ENCODE measurements at regions not wholly inside any gene's neighbourhood (a gene's known extent, or its start where the extent isn't known, plus 50 kb on each side); places are given as distances from the start of the nearest gene placed in this dataset.

DNA sequence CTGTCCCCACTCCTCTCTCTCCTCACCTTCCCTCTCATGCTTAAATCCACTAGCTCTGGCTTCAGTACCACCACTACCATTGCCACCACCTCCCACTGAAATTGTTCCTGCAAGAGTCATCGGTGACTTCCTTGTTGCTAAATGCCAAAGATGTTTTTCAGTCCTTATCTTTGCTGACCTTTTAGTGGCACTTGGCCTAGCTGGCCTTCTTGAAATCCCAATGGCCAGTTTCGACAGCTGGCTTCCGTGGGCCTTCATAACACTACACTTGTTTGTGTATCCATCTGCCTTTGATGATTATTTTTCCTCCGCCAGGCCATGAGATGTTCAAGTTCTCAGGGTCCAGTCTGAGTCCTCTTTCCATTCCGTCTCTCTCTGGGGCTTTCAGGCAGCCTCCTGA lies 118.2 kb upstream of the NANOS1 start:
- DNase-seq, result no peak
- TF ChIP-seq, protein P1, sequence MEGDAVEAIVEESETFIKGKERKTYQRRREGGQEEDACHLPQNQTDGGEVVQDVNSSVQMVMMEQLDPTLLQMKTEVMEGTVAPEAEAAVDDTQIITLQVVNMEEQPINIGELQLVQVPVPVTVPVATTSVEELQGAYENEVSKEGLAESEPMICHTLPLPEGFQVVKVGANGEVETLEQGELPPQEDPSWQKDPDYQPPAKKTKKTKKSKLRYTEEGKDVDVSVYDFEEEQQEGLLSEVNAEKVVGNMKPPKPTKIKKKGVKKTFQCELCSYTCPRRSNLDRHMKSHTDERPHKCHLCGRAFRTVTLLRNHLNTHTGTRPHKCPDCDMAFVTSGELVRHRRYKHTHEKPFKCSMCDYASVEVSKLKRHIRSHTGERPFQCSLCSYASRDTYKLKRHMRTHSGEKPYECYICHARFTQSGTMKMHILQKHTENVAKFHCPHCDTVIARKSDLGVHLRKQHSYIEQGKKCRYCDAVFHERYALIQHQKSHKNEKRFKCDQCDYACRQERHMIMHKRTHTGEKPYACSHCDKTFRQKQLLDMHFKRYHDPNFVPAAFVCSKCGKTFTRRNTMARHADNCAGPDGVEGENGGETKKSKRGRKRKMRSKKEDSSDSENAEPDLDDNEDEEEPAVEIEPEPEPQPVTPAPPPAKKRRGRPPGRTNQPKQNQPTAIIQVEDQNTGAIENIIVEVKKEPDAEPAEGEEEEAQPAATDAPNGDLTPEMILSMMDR (IDR thresholded peaks at IDR 0.05), result no peak
- TF ChIP-seq POLR2AphosphoS5 (IDR thresholded peaks at IDR 0.05) (no peak), EP300 (IDR thresholded peaks at IDR 0.05) (no peak), POLR2A (IDR thresholded peaks at IDR 0.05) (no peak)
- no peaks in the 10 kb centered on the region for H3K9me3 ChIP-seq
- no peak overlapping the region for H3K27ac ChIP-seq
- no peaks in the 10 kb centered on the region for H3K27me3 ChIP-seq
- H3K36me3 ChIP-seq, result no peaks in the 10 kb centered on the region
- intact Hi-C loops (cut with DNase I), result no loop called here
- WGBS, 2 donors, result 74 to 79% methylated on average over 5 of the region's 5 CpGs
- H3K4me3 ChIP-seq, result no peak overlapping the region
- peaks cover 0 to 14% (median 3%) of the 10 kb centered on the region in 4 donors for H3K4me1 ChIP-seq

DNA sequence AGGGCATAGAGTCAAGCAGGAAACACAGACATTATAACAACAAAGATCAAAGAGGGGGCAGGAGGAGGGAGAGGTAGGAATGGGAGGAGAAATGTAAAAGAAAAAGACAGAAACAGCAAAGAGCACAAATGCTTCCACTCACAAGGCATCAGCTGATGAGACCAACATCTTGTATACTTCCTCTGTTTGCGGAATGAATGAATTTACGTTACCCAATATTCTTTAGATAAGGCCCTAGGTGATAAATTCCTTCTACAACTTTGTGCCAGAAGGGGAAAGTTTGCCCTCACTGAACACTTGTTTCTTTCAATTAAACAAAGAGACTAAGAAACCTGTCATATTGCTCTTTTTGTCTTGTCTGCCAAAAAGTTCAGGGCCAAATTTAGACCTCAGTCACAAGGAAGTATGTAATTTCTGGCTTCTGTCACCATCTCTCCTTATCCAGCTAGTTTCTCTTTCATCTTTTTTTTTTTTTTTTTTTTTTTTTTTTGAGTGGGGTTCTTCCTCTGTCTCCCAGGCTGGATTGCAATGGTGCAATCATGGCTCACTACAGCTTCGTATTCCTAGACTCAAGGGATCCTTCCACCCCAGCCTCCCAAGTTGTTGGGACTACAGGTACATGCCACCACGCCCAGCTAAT lies 116.4 kb upstream of the NANOS1 start:
- DNase-seq, result no peak
- no peaks in the 10 kb centered on the region for H3K36me3 ChIP-seq
- H3K4me1 ChIP-seq, result peaks cover 0 to 14% (median 3%) of the 10 kb centered on the region in 4 donors
- TF ChIP-seq, protein P1 (IDR thresholded peaks at IDR 0.05), result no peak
- peak in 3 of 4 donors; percentile 16 to 23 (median 23) for TF ChIP-seq POLR2AphosphoS5 (IDR thresholded peaks at IDR 0.05)
- H3K9me3 ChIP-seq, result no peaks in the 10 kb centered on the region
- 61 to 75% methylated on average over 4 of the region's 4 CpGs for WGBS, 2 donors
- intact Hi-C loops (cut with DNase I), result no loop called here
- H3K27me3 ChIP-seq, result no peaks in the 10 kb centered on the region
- no peak overlapping the region for H3K4me3 ChIP-seq
- H3K27ac ChIP-seq, result peak overlapping the region in 1 of 4 donors; percentile 52

DNA sequence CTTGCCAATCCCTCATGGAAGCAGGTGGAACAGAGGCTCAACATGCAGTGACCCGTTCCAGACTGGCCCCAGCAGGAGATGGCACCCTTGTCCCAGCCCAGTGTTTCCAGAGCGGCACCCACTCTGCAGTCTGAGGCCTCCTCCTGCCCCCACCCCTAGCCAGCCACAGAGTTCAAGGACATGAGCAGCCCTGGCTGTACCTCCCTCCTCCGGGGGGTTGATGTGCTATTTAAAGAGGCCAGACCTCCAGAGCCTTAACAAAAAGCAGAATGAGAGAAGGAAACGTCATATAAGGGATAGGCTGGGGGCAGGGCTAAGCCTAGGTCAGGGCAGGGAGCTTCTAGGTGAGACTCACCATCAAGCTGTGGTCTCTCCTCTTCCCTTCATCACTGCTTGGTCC lies 115.7 kb upstream of the NANOS1 start:
- no peak overlapping the region for H3K4me3 ChIP-seq
- no peaks in the 10 kb centered on the region for H3K36me3 ChIP-seq
- intact Hi-C loops (cut with DNase I), result no loop called here
- no peaks in the 10 kb centered on the region for H3K27me3 ChIP-seq
- TF ChIP-seq, protein P1 (IDR thresholded peaks at IDR 0.05), result no peak
- no peak for TF ChIP-seq EP300 (IDR thresholded peaks at IDR 0.05)
- no peak for TF ChIP-seq POLR2AphosphoS5 (IDR thresholded peaks at IDR 0.05)
- no peak for TF ChIP-seq POLR2A (IDR thresholded peaks at IDR 0.05)
- H3K9me3 ChIP-seq, result no peaks in the 10 kb centered on the region
- no peak overlapping the region for H3K27ac ChIP-seq
- WGBS, 2 donors, result 50 to 53% methylated on average over 4 of the region's 4 CpGs
- peaks cover 0 to 14% (median 3%) of the 10 kb centered on the region in 4 donors for H3K4me1 ChIP-seq
- no peak for DNase-seq

DNA sequence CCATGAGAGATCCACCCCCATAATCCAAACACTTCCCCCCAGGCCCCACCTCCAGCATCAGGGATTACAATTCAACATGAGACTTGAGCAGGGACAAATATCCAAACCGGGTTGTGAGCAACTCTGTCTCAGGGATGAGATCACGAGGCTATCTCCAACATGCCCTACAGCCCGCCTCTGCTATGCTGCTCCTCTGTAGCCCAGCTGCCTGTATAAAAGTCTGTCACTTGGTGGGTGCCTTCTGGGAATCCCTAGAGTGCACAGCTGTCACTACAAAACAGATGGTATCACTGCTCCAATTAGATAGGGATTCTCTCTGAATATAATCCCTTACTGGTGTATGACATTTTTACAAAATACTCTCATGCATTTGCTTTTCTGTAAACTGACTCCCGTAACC lies 114.9 kb upstream of the NANOS1 start:
- peaks cover 0 to 14% (median 3%) of the 10 kb centered on the region in 4 donors for H3K4me1 ChIP-seq
- H3K9me3 ChIP-seq, result no peaks in the 10 kb centered on the region
- H3K4me3 ChIP-seq, result no peak overlapping the region
- 72 to 80% methylated on average over 4 of the region's 4 CpGs for whole genome bisulfite sequencing, 2 donors
- H3K27ac ChIP-seq, result no peak overlapping the region
- no peaks in the 10 kb centered on the region for H3K36me3 ChIP-seq
- intact Hi-C loops (cut with DNase I), result no loop called here
- H3K27me3 ChIP-seq, result no peaks in the 10 kb centered on the region
- no peak for DNase-seq
- TF ChIP-seq, protein P1 (IDR thresholded peaks at IDR 0.05), result no peak
- TF ChIP-seq POLR2A (IDR thresholded peaks at IDR 0.05) (no peak), EP300 (IDR thresholded peaks at IDR 0.05) (no peak), POLR2AphosphoS5 (IDR thresholded peaks at IDR 0.05) (no peak)

DNA sequence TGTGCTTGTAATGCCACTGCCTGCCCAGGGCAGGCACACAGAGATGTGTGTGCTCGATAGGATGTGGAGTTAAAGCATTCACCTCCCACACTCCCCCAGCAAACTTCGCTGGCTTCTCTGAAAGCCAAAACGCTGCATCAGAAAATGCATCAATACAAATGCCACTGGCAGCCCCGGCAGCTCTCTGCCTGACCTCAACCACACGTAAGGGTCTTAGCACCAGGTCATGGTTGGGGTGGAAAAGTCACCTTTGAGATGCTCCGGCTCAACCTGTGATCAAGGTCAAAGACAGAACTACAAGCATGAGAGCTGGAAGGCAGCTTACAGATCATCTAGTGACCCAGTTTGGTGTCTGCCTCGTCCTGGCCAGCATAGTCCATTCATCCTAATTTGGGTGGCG lies 114.4 kb upstream of the NANOS1 start:
- peaks cover 0 to 14% (median 3%) of the 10 kb centered on the region in 4 donors for H3K4me1 ChIP-seq
- 86 to 90% methylated on average over 8 of the region's 8 CpGs for WGBS, 2 donors
- intact Hi-C loops (cut with DNase I), result no loop called here
- H3K9me3 ChIP-seq, result no peaks in the 10 kb centered on the region
- H3K36me3 ChIP-seq, result no peaks in the 10 kb centered on the region
- no peak overlapping the region for H3K27ac ChIP-seq
- no peak overlapping the region for H3K4me3 ChIP-seq
- DNase-seq, result no peak
- no peak for TF ChIP-seq POLR2AphosphoS5 (IDR thresholded peaks at IDR 0.05)
- no peak for TF ChIP-seq POLR2A (IDR thresholded peaks at IDR 0.05)
- TF ChIP-seq EP300 (IDR thresholded peaks at IDR 0.05), result no peak
- TF ChIP-seq, protein P1 (IDR thresholded peaks at IDR 0.05), result no peak
- H3K27me3 ChIP-seq, result no peaks in the 10 kb centered on the region
